AG04450 (cell line): ENCODE measurements at regions not wholly inside any gene's neighbourhood (a gene's known extent, or its start where the extent isn't known, plus 50 kb on each side); places are given as distances from the start of the nearest gene placed in this dataset.
"Not testable (repeated sequence)": the region's sequence is repeated elsewhere in the genome, so short reads cannot be mapped to it uniquely, and the experiment has no call there.

Source experiments
- CTCF ChIA-PET: fragments of 300-600, 350-600 bp; formaldehyde crosslinking; extraction: SDS; loops from one replicate; lab custom pipeline; 2022; ENCODE audit warnings: antibody characterized with exemption, inconsistent platforms; lab: Charles Lee
- POLR2A ChIA-PET: fragments of 350-600 bp; formaldehyde crosslinking; extraction: SDS; loops from one replicate; lab custom pipeline; 2021; ENCODE audit warnings: antibody characterized with exemption, inconsistent platforms; lab: Yijun Ruan, JAX
- DNase-seq: peaks from one replicate; pipeline ENCODE4 v3.0.0-alpha.2; 2011; ENCODE audit warnings: low read depth, low spot score
- H3K27ac ChIP-seq: one replicate; pipeline ENCODE4 v1.5.1; 2012; ENCODE audit warnings: low read depth, low read length, control low read depth
- H3K27me3 ChIP-seq: one replicate; pipeline ENCODE4 v1.6.0; 2012; ENCODE audit warnings: low read length; ENCODE audit not compliant: control insufficient read depth, insufficient read depth
- H3K4me3 ChIP-seq: 2 replicates; pipeline ENCODE4 v1.5.1; 2011; ENCODE audit warnings: mild to moderate bottlenecking, low read depth, low read length, control low read depth
- H3K9me3 ChIP-seq: 2 replicates; pipeline ENCODE4 v1.5.1; 2012; ENCODE audit warnings: low read length; ENCODE audit not compliant: control insufficient read depth, insufficient read depth

DNA sequence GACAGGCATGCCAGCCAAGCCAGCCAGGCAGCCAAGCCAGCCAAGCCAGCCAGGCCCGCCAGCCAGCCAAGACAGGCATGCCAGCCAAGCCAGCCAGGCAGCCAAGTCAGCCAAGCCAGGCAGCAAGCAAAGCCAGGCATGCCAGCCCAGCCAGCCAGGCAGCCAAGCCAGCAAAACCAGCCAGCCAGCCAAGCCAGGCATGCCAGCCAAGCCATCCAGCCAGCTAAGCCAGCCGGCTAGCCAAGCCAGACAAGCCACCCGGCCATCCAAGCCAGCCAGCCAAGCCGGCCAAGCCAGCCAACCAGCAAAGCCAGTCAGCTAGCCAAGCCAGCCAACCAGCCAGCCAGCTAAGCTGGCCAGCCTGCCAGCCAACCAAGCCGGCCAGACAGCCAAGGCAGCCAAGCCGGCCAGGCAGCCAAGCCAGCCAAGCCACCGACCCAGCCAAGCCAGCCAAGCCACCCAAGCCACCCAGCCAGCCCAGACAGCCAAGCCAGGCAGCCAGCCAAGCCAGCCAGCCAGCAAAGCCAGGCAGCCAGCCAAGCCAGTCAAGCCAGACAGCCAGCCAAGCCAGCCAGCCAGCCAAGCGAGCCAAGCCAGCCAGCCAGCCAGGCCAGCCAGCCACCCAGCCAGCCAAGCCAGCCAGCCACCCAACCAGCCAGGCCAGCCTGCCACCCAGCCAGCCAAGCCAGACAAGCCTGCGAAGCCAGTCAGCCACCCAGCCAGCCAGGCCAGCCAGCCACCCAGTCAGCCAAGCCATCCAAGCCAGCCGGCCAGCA lies 332.9 kb upstream of the PLGLB2 start:
- CTCF ChIA-PET, H3K4me3 ChIP-seq, DNase-seq, H3K27me3 ChIP-seq, POLR2A ChIA-PET, H3K27ac ChIP-seq: not testable (repeated sequence)
- peaks cover 34% of the 10 kb centered on the region; the same call in 1 of the 2 replicates for H3K9me3 ChIP-seq

- DNase-seq, H3K27ac ChIP-seq, POLR2A ChIA-PET, H3K27me3 ChIP-seq, CTCF ChIA-PET, H3K4me3 ChIP-seq: not testable (repeated sequence)
- peaks cover 34% of the 10 kb centered on the region; the same call in 1 of the 2 replicates for H3K9me3 ChIP-seq
Measured at GRCh38 chr2:87415586-87416265, 332.2 kb upstream of the PLGLB2 start.

DNA sequence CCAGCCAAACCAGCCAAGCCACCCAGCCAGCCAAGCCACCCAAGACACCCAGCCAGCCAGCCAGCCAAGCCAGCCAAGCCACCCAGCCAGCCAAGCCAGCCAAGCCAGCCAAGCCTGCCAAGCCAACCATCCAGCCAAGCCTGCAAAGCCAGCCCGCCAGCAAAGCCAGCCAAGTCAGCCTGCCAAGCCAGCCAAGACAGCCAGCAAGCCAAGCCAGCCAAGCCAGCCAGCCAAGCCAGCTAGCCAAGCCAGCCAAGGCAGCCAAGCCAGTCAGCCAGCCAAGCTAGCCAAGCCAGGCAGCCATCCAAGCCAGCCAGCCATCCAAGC lies 331.7 kb upstream of the PLGLB2 start:
- H3K27me3 ChIP-seq, H3K27ac ChIP-seq, DNase-seq, H3K4me3 ChIP-seq, CTCF ChIA-PET, POLR2A ChIA-PET: not testable (repeated sequence)
- H3K9me3 ChIP-seq, result peaks cover 34% of the 10 kb centered on the region; the same call in 1 of the 2 replicates

GRCh38 chr2:87417147-87417546 lies 330.7 kb upstream of the PLGLB2 start:
- H3K9me3 ChIP-seq, result peaks cover 32% of the 10 kb centered on the region; the same call in 1 of the 2 replicates
- POLR2A ChIA-PET, H3K4me3 ChIP-seq, CTCF ChIA-PET, H3K27ac ChIP-seq, DNase-seq, H3K27me3 ChIP-seq: not testable (repeated sequence)

- POLR2A ChIA-PET, H3K4me3 ChIP-seq, DNase-seq, H3K27ac ChIP-seq, H3K27me3 ChIP-seq, CTCF ChIA-PET: not testable (repeated sequence)
- peaks cover 30% of the 10 kb centered on the region; the same call in 1 of the 2 replicates for H3K9me3 ChIP-seq
Measured at GRCh38 chr2:87417742-87418567, 329.9 kb upstream of the PLGLB2 start.

DNA sequence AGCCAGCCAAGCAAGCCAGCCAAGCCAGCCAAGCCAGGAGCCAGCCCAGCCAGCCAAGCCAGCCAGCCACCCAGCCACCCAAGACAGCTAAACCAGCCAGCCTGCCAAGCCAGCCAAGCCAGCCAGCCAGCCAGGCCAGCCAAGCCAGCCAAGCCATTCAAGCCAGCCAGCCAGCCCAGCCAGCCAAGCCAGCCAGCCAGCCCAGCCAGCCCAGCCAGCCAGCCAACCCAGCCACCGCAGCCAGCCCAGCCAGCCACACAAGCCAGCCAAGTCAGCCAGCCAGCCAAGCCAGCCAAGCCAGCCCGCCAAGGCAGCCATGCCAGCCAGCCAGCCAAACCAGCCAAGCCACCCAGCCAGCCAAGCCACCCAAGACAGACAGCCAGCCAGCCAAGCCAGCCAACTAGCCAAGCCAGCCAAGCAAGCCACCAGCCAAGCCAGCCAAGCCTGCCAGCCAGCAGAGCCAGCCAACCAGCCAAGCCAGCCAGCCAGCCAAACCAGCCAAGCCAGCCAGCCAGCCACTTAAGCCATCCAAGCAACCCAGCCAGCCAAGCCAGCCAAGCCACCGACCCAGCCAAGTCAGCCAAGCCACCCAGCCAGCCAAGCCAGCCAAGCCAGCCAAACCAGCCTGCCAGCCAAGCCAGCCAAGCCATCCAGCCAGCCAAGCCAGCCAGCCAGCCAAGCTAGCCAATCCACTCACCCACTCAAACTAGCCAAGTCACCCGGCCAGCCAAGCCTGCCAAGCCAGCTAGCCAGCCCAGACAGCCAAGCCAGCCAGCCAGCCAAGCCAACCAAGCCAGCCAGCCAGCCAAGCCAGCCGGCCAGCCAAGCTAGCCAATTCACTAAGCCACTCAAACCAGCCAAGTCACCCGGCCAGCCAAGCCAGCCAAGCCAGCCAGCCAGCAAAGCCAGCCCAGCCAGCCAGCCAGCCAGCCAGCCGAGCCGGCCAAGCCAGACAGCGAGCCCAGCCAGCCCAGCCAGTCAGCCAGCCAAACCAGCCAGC lies 328.8 kb upstream of the PLGLB2 start:
- H3K27ac ChIP-seq, DNase-seq, H3K27me3 ChIP-seq, POLR2A ChIA-PET, CTCF ChIA-PET, H3K4me3 ChIP-seq: not testable (repeated sequence)
- peaks cover 30% of the 10 kb centered on the region; the same call in 1 of the 2 replicates for H3K9me3 ChIP-seq

DNA sequence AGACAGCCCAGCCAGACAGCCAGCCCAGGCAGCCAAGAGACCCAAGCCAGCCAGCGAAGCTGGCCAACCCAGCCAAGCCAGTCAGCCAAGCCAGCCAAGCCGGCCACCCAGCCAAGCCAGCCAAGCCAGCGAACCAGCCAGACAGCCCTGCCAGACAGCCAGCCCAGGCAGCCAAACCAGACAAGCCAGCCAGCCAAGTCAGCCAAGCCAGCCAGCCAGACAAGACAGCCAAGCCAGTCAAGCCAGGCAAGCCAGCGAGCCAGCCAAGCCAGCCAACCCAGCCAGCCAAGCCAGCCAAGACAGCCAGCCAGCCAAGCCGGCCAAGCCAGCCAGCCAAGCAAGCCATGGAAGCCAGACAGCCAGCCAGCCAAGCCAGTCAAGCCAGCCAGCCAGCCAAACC lies 327.9 kb upstream of the PLGLB2 start:
- H3K9me3 ChIP-seq, result peaks cover 25% of the 10 kb centered on the region; the same call in 1 of the 2 replicates
- H3K27ac ChIP-seq, POLR2A ChIA-PET, H3K4me3 ChIP-seq, DNase-seq, H3K27me3 ChIP-seq, CTCF ChIA-PET: not testable (repeated sequence)

DNA sequence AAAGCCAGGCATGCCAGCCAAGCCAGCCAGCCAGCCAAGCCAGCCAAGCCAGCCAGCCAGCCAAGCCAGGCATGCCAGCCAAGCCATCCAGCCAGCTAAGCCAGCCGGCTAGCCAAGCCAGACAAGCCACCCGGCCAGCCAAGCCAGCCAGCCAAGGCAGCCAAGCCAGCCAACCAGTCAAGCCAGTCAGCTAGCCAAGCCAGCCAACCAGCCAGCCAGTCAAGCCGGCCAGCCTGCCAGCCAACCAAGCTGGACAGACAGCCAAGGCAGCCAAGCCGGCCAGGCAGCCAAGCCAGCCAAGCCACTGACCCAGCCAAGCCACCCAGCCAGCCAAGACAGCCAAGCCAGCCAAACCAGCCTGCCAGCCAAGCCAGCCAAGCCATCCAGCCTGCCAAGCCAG lies 326.9 kb upstream of the PLGLB2 start:
- CTCF ChIA-PET, POLR2A ChIA-PET, H3K27ac ChIP-seq, H3K27me3 ChIP-seq, H3K4me3 ChIP-seq, DNase-seq: not testable (repeated sequence)
- H3K9me3 ChIP-seq, result peaks cover 29% of the 10 kb centered on the region; the same call in 1 of the 2 replicates

DNA sequence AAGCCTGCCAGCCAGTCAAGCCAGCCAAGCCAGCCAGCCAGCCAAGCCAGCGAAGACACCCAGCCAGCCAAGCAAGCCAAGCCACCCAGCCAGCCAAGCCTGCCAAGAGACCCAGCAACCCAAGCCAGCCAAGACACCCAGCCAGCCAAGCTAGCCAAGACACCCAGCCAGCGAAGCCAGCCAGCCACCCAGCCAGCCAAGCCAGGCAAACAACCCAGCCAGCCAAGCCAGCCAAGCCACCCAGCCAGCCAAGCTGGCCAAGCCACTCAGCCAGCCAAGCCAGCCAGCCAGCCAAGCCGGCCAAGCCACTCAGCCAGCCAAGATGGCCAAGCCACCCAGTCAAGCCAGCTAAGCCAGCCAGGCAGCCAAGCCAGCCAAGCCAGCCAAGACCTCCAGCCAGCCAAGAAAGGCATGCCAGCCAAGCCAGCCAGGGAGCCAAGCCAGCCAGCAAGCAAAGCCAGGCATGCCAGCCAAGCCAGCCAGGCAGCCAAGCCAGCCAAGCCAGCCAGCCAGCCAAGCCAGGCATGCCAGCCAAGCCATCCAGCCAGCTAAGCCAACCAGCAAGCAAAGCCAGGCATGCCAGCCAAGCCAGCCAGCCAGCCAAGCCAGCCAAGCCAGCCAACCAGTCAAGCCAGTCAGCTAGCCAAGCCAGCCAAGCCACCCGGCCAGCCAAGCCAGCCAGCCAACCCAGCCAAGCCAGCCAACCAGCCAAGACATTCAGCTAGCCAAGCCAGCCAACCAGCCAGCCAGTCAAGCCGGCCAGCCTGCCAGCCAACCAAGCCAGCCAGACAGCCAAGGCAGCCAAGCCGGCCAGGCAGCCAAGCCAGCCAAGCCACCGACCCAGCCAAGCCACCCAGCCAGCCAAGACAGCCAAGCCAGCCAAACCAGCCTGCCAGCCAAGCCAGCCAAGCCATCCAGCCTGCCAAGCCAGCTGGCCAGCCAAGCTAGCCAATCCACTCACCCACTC lies 323.8 kb upstream of the PLGLB2 start:
- DNase-seq, CTCF ChIA-PET, POLR2A ChIA-PET: not testable (repeated sequence)

DNA sequence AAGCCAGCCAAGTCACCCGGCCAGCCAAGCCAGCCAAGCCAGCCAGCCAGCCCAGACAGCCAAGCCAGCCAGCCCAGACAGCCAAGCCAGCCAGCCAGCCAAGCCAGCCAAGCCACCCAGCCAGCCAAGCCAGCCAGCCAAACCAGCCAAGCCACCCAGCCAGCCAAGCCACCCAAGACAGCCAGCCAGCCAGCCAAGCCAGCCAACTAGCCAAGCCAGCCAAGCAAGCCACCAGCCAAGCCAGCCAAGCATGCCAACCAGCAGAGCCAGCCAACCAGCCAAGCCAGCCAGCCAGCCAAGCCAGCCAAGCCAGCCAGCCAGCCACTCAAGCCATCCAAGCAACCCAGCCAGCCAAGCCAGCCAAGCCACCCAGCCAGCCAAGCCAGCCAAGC lies 323.1 kb upstream of the PLGLB2 start:
- H3K27ac ChIP-seq, H3K27me3 ChIP-seq, H3K4me3 ChIP-seq, DNase-seq, POLR2A ChIA-PET, CTCF ChIA-PET: not testable (repeated sequence)
- peaks cover 25% of the 10 kb centered on the region; the same call in 1 of the 2 replicates for H3K9me3 ChIP-seq

More for the DNA sequence above, 323.8 kb upstream of the PLGLB2 start:
- not testable (repeated sequence) for H3K4me3 ChIP-seq, H3K27ac ChIP-seq, H3K27me3 ChIP-seq
- H3K9me3 ChIP-seq, result peaks cover 24% of the 10 kb centered on the region; the same call in 1 of the 2 replicates
